Panc1 (cell line): ENCODE measurements at regions not wholly inside any gene's neighbourhood (a gene's known extent, or its start where the extent isn't known, plus 50 kb on each side); places are given as distances from the start of the nearest gene placed in this dataset.

Experiments
- ATAC-seq: fragments of 200-7000 bp; cut with Tn5 transposase; 2 replicates; pipeline ENCODE4 v1.9.1; 2020; ENCODE audit warnings: mild to moderate bottlenecking, moderate library complexity
- BruUV-seq: library from RNA; stranded (reverse); fragments of 400-500 nt; replicated peaks from 2 replicates; lab custom pipeline; 2021; lab: Mats Ljungman, UMichigan
- CTCF ChIA-PET: fragments of 300-600 bp; sonication (Branson Sonifier 250); formaldehyde crosslinking; loops from one replicate; lab custom pipeline; 2022; ENCODE audit warnings: antibody characterized with exemption; lab: Charles Lee
- POLR2A ChIA-PET: fragments of 300-600 bp; sonication (Branson Sonifier 250); formaldehyde crosslinking; loops from one replicate; lab custom pipeline; 2022; ENCODE audit warnings: antibody characterized with exemption; lab: Charles Lee
- DNase-seq: peaks from one replicate; pipeline ENCODE4 v3.0.0-alpha.2; 2010; ENCODE audit warnings: low read depth, low spot score
- H3K27ac ChIP-seq: 2 replicates; pipeline ENCODE4 v1.5.1; 2011; ENCODE audit warnings: mild to moderate bottlenecking, low read length, inconsistent platforms
- H3K27me3 ChIP-seq: fragments of 200-500 bp; sonication (Bioruptor generic); 2 replicates; pipeline ENCODE4 v1.6.0; 2014; ENCODE audit warnings: low read length, inconsistent platforms; ENCODE audit not compliant: control insufficient read depth, insufficient read depth
- H3K36me3 ChIP-seq: fragments of 200-500 bp; sonication (Bioruptor generic); 2 replicates; pipeline ENCODE4 v1.5.1; 2014; ENCODE audit warnings: inconsistent platforms, mild to moderate bottlenecking, low read length, moderate library complexity; ENCODE audit not compliant: control insufficient read depth, insufficient read depth
- H3K4me1 ChIP-seq: 2 replicates; pipeline ENCODE4 v1.5.1; 2011; ENCODE audit warnings: inconsistent platforms, mild to moderate bottlenecking, low read length, moderate library complexity; ENCODE audit not compliant: control insufficient read depth, insufficient read depth
- H3K4me3 ChIP-seq, 2 experiments: 2 replicates each; pipeline ENCODE4 v1.5.1; 2011 to 2012; ENCODE audit warnings: low read depth in 2 of 2, low read length in 2 of 2, mild to moderate bottlenecking in 2 of 2, inconsistent platforms in 1 of 2, moderate library complexity in 1 of 2
- H3K9me3 ChIP-seq: fragments of 200-500 bp; sonication (Bioruptor generic); 2 replicates; pipeline ENCODE4 v1.5.1; 2014; ENCODE audit warnings: low read depth, mild to moderate bottlenecking, inconsistent platforms, low read length, moderate library complexity; ENCODE audit not compliant: control insufficient read depth, insufficient read depth
- CTCF ChIP-seq: fragments of 450-650 bp; IDR thresholded peaks from 2 replicates; pipeline ENCODE4 v1.5.1; 2017; ENCODE audit warnings: mild to moderate bottlenecking
- POLR2AphosphoS5 ChIP-seq: IDR thresholded peaks from 2 replicates; pipeline ENCODE4 v1.6.1; 2012; ENCODE audit warnings: mild to moderate bottlenecking, low read depth, low read length, moderate library complexity
- SIN3A ChIP-seq: IDR thresholded peaks from 2 replicates; pipeline ENCODE4 v1.6.1; 2012; ENCODE audit warnings: low read depth, mild to moderate bottlenecking, low read length, moderate library complexity, borderline replicate concordance; ENCODE audit not compliant: insufficient read depth
- TCF7L2 ChIP-seq: IDR thresholded peaks from 2 replicates; pipeline ENCODE4 v1.6.1; 2011; ENCODE audit warnings: mild to moderate bottlenecking, low read depth, low read length, inconsistent platforms
- in situ Hi-C: cut with HindIII; loops from 2 replicates; pipeline ENCODE4 v1.10.0; 2016; ENCODE audit warnings: low sequenced_read_pairs, low pct_unique_long_range_greater_than_20kb
- intact Hi-C: fragments of 100-400 bp; cut with micrococcal nuclease; formaldehyde crosslinking; loops from one replicate; pipeline ENCODE4 v1.10.0; 2022; ENCODE audit not compliant: unreplicated experiment
- TF ChIP-seq, protein P1 (sequence below), 2 experiments: IDR thresholded peaks; 2 replicates each; pipeline ENCODE4 v1.6.1; 2011 to 2012; ENCODE audit warnings: low read depth in 2 of 2, control low read depth in 1 of 2, low read length in 1 of 2, mild to moderate bottlenecking in 1 of 2, moderate library complexity in 1 of 2; ENCODE audit not compliant: insufficient read depth in 1 of 2

DNA sequence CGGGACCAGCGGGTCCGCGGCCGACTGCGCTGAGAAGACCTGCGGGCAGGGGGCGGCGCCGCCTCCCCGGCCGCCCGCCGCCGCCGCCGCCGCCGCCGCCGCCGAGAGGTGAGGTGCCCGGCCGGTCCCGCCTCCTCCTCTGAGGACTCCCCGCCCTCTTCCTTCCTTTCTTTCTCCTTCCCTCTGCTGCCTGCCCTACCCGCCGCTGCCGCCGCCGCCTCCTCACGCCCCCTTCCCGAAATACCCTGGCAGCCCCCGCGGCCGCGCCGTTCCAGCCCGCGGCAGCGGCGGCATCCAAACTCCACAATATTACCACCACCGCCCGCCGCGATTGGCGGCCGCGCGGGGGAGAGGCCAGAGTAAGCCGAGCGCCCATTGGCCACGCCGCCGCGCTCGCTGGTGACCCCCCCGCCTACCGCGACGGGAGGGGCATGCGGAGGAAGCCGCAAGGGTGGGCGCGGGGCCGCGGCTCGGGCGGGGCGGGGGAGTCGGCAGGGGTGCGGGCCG, 61.8 kb upstream of the ANKRD28 start:
- POLR2A ChIA-PET, result no interaction called here
- Histone ChIP-seq H3K27me3 (no peaks in the 10 kb centered on the region), H3K4me3 (peak overlapping the region; percentile 71 to 74), H3K4me1 (peaks cover 18% of the 10 kb centered on the region; the same call in 1 of the 2 replicates), H3K36me3 (no peaks in the 10 kb centered on the region), H3K27ac (no peak overlapping the region), H3K9me3 (no peaks in the 10 kb centered on the region)
- DNase-seq (no peak), ATAC-seq (peak; percentile 93)
- TF ChIP-seq, protein P1, sequence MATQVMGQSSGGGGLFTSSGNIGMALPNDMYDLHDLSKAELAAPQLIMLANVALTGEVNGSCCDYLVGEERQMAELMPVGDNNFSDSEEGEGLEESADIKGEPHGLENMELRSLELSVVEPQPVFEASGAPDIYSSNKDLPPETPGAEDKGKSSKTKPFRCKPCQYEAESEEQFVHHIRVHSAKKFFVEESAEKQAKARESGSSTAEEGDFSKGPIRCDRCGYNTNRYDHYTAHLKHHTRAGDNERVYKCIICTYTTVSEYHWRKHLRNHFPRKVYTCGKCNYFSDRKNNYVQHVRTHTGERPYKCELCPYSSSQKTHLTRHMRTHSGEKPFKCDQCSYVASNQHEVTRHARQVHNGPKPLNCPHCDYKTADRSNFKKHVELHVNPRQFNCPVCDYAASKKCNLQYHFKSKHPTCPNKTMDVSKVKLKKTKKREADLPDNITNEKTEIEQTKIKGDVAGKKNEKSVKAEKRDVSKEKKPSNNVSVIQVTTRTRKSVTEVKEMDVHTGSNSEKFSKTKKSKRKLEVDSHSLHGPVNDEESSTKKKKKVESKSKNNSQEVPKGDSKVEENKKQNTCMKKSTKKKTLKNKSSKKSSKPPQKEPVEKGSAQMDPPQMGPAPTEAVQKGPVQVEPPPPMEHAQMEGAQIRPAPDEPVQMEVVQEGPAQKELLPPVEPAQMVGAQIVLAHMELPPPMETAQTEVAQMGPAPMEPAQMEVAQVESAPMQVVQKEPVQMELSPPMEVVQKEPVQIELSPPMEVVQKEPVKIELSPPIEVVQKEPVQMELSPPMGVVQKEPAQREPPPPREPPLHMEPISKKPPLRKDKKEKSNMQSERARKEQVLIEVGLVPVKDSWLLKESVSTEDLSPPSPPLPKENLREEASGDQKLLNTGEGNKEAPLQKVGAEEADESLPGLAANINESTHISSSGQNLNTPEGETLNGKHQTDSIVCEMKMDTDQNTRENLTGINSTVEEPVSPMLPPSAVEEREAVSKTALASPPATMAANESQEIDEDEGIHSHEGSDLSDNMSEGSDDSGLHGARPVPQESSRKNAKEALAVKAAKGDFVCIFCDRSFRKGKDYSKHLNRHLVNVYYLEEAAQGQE (IDR thresholded peaks at IDR 0.05; ENCODE audit: insufficient read depth in 1 of 2, low read depth in 2 of 2, low read length in 1 of 2), result no peak
- TF ChIP-seq CTCF (no peak), SIN3A (no peak), POLR2AphosphoS5 (no peak), TCF7L2 (no peak)
- no TSS peak for BruUV-seq
- CTCF ChIA-PET, result no interaction called here
- intact Hi-C loops, result no loop called here
- in situ Hi-C loops, result no loop called here

GRCh38 chr3:15860014-15860934, 62.5 kb upstream of the ANKRD28 start:
- H3K4me3 ChIP-seq, result peak overlapping the region; percentile 74 to 78
- TSS peak; percentile 73 for BruUV-seq
- no peaks in the 10 kb centered on the region for H3K9me3 ChIP-seq
- in situ Hi-C loops, result no loop called here
- ChIA-PET POLR2A (no interaction called here), CTCF (no interaction called here)
- 0 out of 2 replicates have a peak, but pooled peaks cover 2% of the 10 kb centered on the region for H3K36me3 ChIP-seq
- H3K27me3 ChIP-seq, result no peaks in the 10 kb centered on the region
- intact Hi-C loops, result no loop called here
- no peak for DNase-seq
- ATAC-seq, result peak; percentile 92
- H3K4me1 ChIP-seq, result peaks cover 16% of the 10 kb centered on the region; the same call in 1 of the 2 replicates
- H3K27ac ChIP-seq, result peak overlapping the region; percentile 83
- TF ChIP-seq SIN3A (no peak), CTCF (peak; percentile 18; the same call in 1 of the 2 replicates), POLR2AphosphoS5 (no peak), TCF7L2 (no peak)
- TF ChIP-seq, protein P1 (IDR thresholded peaks at IDR 0.05; ENCODE audit: insufficient read depth in 1 of 2, low read depth in 2 of 2, low read length in 1 of 2), result no peak
